WTC11 (cell line): ENCODE measurements at regions not wholly inside any gene's neighbourhood (a gene's known extent, or its start where the extent isn't known, plus 50 kb on each side); places are given as distances from the start of the nearest gene placed in this dataset.

ENCODE experiments used
- ATAC-seq: fragments of 200-7000 bp; cut with Tn5 transposase; 2 replicates; pipeline ENCODE4 v1.10.0; 2021; ENCODE audit warnings: mild to moderate bottlenecking, moderate library complexity
- CTCF ChIA-PET: fragments of 300-600 bp; sonication (Branson Sonifier 250); formaldehyde crosslinking; loops from one replicate; lab custom pipeline; 2021; ENCODE audit warnings: antibody characterized with exemption; lab: Charles Lee
- POLR2A ChIA-PET: fragments of 350-600 bp; sonication (Branson Sonifier 250); formaldehyde crosslinking; loops from one replicate; lab custom pipeline; 2021; ENCODE audit warnings: antibody characterized with exemption; lab: Charles Lee
- DNase-seq: peaks from one replicate; pipeline ENCODE4 v3.0.0; 2021; ENCODE audit warnings: low spot score
- H3K27ac Mint-ChIP-seq: 2 replicates; pipeline ENCODE4 v1.8.0; 2021; ENCODE audit warnings: mixed read lengths
- H3K27me3 Mint-ChIP-seq: 2 replicates; pipeline ENCODE4 v1.8.0; 2021; ENCODE audit warnings: low read depth, mild to moderate bottlenecking, moderate library complexity, mixed read lengths
- H3K36me3 Mint-ChIP-seq: 2 replicates; pipeline ENCODE4 v1.8.0; 2021; ENCODE audit warnings: mixed read lengths
- H3K4me1 Mint-ChIP-seq: 2 replicates; pipeline ENCODE4 v1.8.0; 2022; ENCODE audit warnings: mixed read lengths
- H3K4me3 Mint-ChIP-seq: 2 replicates; pipeline ENCODE4 v1.8.0; 2021; ENCODE audit warnings: mild to moderate bottlenecking, moderate library complexity, mixed read lengths
- H3K9me3 Mint-ChIP-seq: 2 replicates; pipeline ENCODE4 v1.8.0; 2021; ENCODE audit warnings: mixed read lengths
- AR ChIP-seq: fragments of 250-450 bp; sonication (Bioruptor Pico); IDR thresholded peaks from 2 replicates; pipeline ENCODE4 v1.9.0; 2021; ENCODE audit warnings: mild to moderate bottlenecking
- ATF3 ChIP-seq: sonication (generic); formaldehyde crosslinking; conservative IDR thresholded peaks from 2 replicates; pipeline ENCODE4 v1.8.1; 2022; ENCODE audit warnings: mild to moderate bottlenecking, missing genetic modification reagents
- CREM ChIP-seq: sonication (generic); formaldehyde crosslinking; IDR thresholded peaks from 2 replicates; pipeline ENCODE4 v1.8.1; 2022; ENCODE audit warnings: mild to moderate bottlenecking, missing genetic modification reagents, moderate library complexity
- EMX1 ChIP-seq: fragments of 250-450 bp; sonication (Bioruptor Pico); IDR thresholded peaks from 2 replicates; pipeline ENCODE4 v1.8.0; 2021; ENCODE audit warnings: mild to moderate bottlenecking
- OVOL2 ChIP-seq: fragments of 250-450 bp; sonication (Bioruptor Pico); IDR thresholded peaks from 2 replicates; pipeline ENCODE4 v1.9.0; 2021; ENCODE audit warnings: mild to moderate bottlenecking, borderline replicate concordance
- RORB ChIP-seq: fragments of 250-450 bp; sonication (Bioruptor Pico); IDR thresholded peaks from 2 replicates; pipeline ENCODE4 v1.9.0; 2021; ENCODE audit warnings: mild to moderate bottlenecking
- SP1 ChIP-seq: sonication (generic); formaldehyde crosslinking; conservative IDR thresholded peaks from 2 replicates; pipeline ENCODE4 v1.8.1; 2022; ENCODE audit warnings: missing genetic modification reagents
- TCF7 ChIP-seq: sonication (generic); formaldehyde crosslinking; IDR thresholded peaks from 2 replicates; pipeline ENCODE4 v1.8.0; 2022; ENCODE audit warnings: mild to moderate bottlenecking, low read depth, missing genetic modification reagents, moderate library complexity
- ZBTB43 ChIP-seq: sonication (generic); formaldehyde crosslinking; IDR thresholded peaks from 2 replicates; pipeline ENCODE4 v1.8.1; 2023; ENCODE audit warnings: mild to moderate bottlenecking, missing genetic modification reagents
- ZNF219 ChIP-seq: sonication (generic); formaldehyde crosslinking; IDR thresholded peaks from 2 replicates; pipeline ENCODE4 v1.8.0; 2023; ENCODE audit warnings: missing genetic modification reagents, mild to moderate bottlenecking, borderline replicate concordance
- ZNF396 ChIP-seq: fragments of 250-450 bp; sonication (Bioruptor Pico); IDR thresholded peaks from 2 replicates; pipeline ENCODE4 v1.8.0; 2021; ENCODE audit warnings: mild to moderate bottlenecking, moderate library complexity, borderline replicate concordance
- TF ChIP-seq, protein P1 (sequence below): sonication (generic); formaldehyde crosslinking; IDR thresholded peaks from 2 replicates; pipeline ENCODE4 v1.8.1; 2022; ENCODE audit warnings: mild to moderate bottlenecking, moderate library complexity, missing genetic modification reagents
- TF ChIP-seq, protein P2 (sequence below): sonication (generic); formaldehyde crosslinking; IDR thresholded peaks from 2 replicates; pipeline ENCODE4 v1.8.0; 2023; ENCODE audit warnings: missing genetic modification reagents
- TF ChIP-seq, protein P3 (sequence below): fragments of 250-450 bp; sonication (Bioruptor Pico); IDR thresholded peaks from 2 replicates; pipeline ENCODE4 v2.1.2; 2022; ENCODE audit warnings: mild to moderate bottlenecking, moderate library complexity
- TF ChIP-seq, protein P4 (sequence below): sonication (generic); formaldehyde crosslinking; IDR thresholded peaks from 2 replicates; pipeline ENCODE4 v1.8.1; 2022; ENCODE audit warnings: low read depth, missing genetic modification reagents, borderline replicate concordance
- TF ChIP-seq, protein P5 (sequence below): sonication (generic); formaldehyde crosslinking; IDR thresholded peaks from 2 replicates; pipeline ENCODE4 v1.8.1; 2022; ENCODE audit warnings: mild to moderate bottlenecking, missing genetic modification reagents, moderate library complexity, borderline replicate concordance
- TF ChIP-seq, protein P6 (sequence below): sonication (generic); formaldehyde crosslinking; IDR thresholded peaks from 2 replicates; pipeline ENCODE4 v1.8.0; 2022; ENCODE audit warnings: missing genetic modification reagents

- Mint-ChIP-seq H3K4me1 (peaks cover 52% of the 10 kb centered on the region), H3K27ac (no peak overlapping the region), H3K36me3 (peaks cover 15% of the 10 kb centered on the region), H3K27me3 (no peaks in the 10 kb centered on the region), H3K4me3 (no peak overlapping the region), H3K9me3 (peaks cover 10% of the 10 kb centered on the region)
- TF ChIP-seq, protein P1, sequence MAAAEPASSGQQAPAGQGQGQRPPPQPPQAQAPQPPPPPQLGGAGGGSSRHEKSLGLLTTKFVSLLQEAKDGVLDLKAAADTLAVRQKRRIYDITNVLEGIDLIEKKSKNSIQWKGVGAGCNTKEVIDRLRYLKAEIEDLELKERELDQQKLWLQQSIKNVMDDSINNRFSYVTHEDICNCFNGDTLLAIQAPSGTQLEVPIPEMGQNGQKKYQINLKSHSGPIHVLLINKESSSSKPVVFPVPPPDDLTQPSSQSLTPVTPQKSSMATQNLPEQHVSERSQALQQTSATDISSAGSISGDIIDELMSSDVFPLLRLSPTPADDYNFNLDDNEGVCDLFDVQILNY (CRISPR knock-in tag), result no peak
- TF ChIP-seq, protein P2, sequence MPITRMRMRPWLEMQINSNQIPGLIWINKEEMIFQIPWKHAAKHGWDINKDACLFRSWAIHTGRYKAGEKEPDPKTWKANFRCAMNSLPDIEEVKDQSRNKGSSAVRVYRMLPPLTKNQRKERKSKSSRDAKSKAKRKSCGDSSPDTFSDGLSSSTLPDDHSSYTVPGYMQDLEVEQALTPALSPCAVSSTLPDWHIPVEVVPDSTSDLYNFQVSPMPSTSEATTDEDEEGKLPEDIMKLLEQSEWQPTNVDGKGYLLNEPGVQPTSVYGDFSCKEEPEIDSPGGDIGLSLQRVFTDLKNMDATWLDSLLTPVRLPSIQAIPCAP, result no peak
- TF ChIP-seq ZNF219 (CRISPR knock-in tag) (no peak), SP1 (CRISPR knock-in tag) (no peak), RORB (no peak), CREM (CRISPR knock-in tag) (no peak), ATF3 (no peak), TCF7 (no peak), EMX1 (CRISPR knock-in tag) (no peak), ZNF396 (no peak), AR (CRISPR knock-in tag) (no peak), ZBTB43 (no peak), OVOL2 (CRISPR knock-in tag) (no peak)
- TF ChIP-seq, protein P3, sequence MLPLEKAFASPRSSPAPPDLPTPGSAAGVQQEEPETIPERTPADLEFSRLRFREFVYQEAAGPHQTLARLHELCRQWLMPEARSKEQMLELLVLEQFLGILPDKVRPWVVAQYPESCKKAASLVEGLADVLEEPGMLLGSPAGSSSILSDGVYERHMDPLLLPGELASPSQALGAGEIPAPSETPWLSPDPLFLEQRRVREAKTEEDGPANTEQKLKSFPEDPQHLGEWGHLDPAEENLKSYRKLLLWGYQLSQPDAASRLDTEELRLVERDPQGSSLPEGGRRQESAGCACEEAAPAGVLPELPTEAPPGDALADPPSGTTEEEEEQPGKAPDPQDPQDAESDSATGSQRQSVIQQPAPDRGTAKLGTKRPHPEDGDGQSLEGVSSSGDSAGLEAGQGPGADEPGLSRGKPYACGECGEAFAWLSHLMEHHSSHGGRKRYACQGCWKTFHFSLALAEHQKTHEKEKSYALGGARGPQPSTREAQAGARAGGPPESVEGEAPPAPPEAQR (CRISPR knock-in tag), result no peak
- TF ChIP-seq, protein P4, sequence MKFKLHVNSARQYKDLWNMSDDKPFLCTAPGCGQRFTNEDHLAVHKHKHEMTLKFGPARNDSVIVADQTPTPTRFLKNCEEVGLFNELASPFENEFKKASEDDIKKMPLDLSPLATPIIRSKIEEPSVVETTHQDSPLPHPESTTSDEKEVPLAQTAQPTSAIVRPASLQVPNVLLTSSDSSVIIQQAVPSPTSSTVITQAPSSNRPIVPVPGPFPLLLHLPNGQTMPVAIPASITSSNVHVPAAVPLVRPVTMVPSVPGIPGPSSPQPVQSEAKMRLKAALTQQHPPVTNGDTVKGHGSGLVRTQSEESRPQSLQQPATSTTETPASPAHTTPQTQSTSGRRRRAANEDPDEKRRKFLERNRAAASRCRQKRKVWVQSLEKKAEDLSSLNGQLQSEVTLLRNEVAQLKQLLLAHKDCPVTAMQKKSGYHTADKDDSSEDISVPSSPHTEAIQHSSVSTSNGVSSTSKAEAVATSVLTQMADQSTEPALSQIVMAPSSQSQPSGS, result no peak
- TF ChIP-seq, protein P5, sequence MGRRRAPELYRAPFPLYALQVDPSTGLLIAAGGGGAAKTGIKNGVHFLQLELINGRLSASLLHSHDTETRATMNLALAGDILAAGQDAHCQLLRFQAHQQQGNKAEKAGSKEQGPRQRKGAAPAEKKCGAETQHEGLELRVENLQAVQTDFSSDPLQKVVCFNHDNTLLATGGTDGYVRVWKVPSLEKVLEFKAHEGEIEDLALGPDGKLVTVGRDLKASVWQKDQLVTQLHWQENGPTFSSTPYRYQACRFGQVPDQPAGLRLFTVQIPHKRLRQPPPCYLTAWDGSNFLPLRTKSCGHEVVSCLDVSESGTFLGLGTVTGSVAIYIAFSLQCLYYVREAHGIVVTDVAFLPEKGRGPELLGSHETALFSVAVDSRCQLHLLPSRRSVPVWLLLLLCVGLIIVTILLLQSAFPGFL (CRISPR knock-in tag), result no peak
- TF ChIP-seq, protein P6, sequence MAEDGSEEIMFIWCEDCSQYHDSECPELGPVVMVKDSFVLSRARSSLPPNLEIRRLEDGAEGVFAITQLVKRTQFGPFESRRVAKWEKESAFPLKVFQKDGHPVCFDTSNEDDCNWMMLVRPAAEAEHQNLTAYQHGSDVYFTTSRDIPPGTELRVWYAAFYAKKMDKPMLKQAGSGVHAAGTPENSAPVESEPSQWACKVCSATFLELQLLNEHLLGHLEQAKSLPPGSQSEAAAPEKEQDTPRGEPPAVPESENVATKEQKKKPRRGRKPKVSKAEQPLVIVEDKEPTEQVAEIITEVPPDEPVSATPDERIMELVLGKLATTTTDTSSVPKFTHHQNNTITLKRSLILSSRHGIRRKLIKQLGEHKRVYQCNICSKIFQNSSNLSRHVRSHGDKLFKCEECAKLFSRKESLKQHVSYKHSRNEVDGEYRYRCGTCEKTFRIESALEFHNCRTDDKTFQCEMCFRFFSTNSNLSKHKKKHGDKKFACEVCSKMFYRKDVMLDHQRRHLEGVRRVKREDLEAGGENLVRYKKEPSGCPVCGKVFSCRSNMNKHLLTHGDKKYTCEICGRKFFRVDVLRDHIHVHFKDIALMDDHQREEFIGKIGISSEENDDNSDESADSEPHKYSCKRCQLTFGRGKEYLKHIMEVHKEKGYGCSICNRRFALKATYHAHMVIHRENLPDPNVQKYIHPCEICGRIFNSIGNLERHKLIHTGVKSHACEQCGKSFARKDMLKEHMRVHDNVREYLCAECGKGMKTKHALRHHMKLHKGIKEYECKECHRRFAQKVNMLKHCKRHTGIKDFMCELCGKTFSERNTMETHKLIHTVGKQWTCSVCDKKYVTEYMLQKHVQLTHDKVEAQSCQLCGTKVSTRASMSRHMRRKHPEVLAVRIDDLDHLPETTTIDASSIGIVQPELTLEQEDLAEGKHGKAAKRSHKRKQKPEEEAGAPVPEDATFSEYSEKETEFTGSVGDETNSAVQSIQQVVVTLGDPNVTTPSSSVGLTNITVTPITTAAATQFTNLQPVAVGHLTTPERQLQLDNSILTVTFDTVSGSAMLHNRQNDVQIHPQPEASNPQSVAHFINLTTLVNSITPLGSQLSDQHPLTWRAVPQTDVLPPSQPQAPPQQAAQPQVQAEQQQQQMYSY (CRISPR knock-in tag), result no peak
- POLR2A ChIA-PET, result interaction anchor here (0.6 kb wide), 1 partner anchor 36 kb away, joined by 3 read pairs; no protein-coding TSS in a partner anchor
- DNase-seq, result no peak
- no peak; the same call in 1 of the 2 replicates for ATAC-seq
- CTCF ChIA-PET, result no interaction called here
Measured at GRCh38 chr9:535356-535755, 306.1 kb upstream of the DMRT1 start.
